B cell (primary cell): ENCODE measurements at regions not wholly inside any gene's neighbourhood (a gene's known extent, or its start where the extent isn't known, plus 50 kb on each side); places are given as distances from the start of the nearest gene placed in this dataset.

Experiments
- ATAC-seq: fragments of 200-7000 bp; cut with Tn5 transposase; one replicate; pipeline ENCODE4 v1.10.0; 2021; ENCODE audit warnings: low read depth, mild to moderate bottlenecking, moderate number of reproducible peaks, moderate library complexity
- CTCF ChIA-PET: fragments of 350-600 bp; sonication (Branson Sonifier 250); formaldehyde crosslinking; loops from one replicate; lab custom pipeline; 2021; ENCODE audit warnings: antibody characterized with exemption, inconsistent platforms; lab: Charles Lee
- POLR2A ChIA-PET: fragments of 350-600 bp; sonication (Branson Sonifier 250); formaldehyde crosslinking; loops from one replicate; lab custom pipeline; 2021; ENCODE audit warnings: antibody characterized with exemption; lab: Charles Lee
- DNase-seq: peaks from one replicate; pipeline ENCODE4 v3.0.0; 2013
- H2AFZ ChIP-seq: 2 replicates; pipeline ENCODE4 v1.6.1; 2012; ENCODE audit warnings: mild to moderate bottlenecking, low read depth, low read length; ENCODE audit not compliant: insufficient read depth, poor library complexity, severe bottlenecking
- H3K27ac ChIP-seq, 2 donors: 1 replicate in 1 of 2; 2 replicates in 1 of 2; pipeline ENCODE4 v1.5.1; 2012 to 2013; ENCODE audit warnings: low read length in 2 of 2, mild to moderate bottlenecking in 2 of 2, moderate library complexity in 1 of 2
- H3K27me3 ChIP-seq, 4 experiments: fragments of 200-600 bp in 1 of 4; sonication (generic) in 1 of 4; replicated peaks in 1 of 4; 1 replicate in 2 of 4; 2 replicates in 2 of 4; pipeline versions ENCODE4 v1.6.1 to v1.7.0; 2013 to 2016; ENCODE audit warnings: low read length in 3 of 4, mild to moderate bottlenecking in 2 of 4, mixed read lengths in 1 of 4, moderate library complexity in 1 of 4; ENCODE audit not compliant: insufficient read depth in 4 of 4, control insufficient read depth in 3 of 4; ENCODE audit errors: control extremely low read depth in 1 of 4
- H3K36me3 ChIP-seq, 2 experiments: replicated peaks in 1 of 2; 1 replicate in 1 of 2; 2 replicates in 1 of 2; pipeline versions ENCODE4 v1.6.1 to v1.7.1; 2013; ENCODE audit warnings: low read length in 1 of 2; ENCODE audit not compliant: insufficient read depth in 2 of 2, control insufficient read depth in 1 of 2; ENCODE audit errors: control extremely low read depth in 1 of 2, extremely low read depth in 1 of 2
- H3K4me1 ChIP-seq, 2 donors: fragments of 200-600 bp in 1 of 2; sonication (generic) in 1 of 2; 1 replicate in 1 of 2; 2 replicates in 1 of 2; pipeline versions ENCODE4 v1.5.1 to v1.6.1; 2013 to 2017; ENCODE audit warnings: low read length in 2 of 2; ENCODE audit not compliant: control insufficient read depth in 2 of 2, insufficient read depth in 2 of 2
- H3K4me2 ChIP-seq: replicated peaks from 2 replicates; pipeline ENCODE3; 2012; ENCODE audit warnings: mild to moderate bottlenecking, low read depth, low read length; ENCODE audit not compliant: poor library complexity, severe bottlenecking
- H3K4me3 ChIP-seq, 5 experiments: fragments of 200-600 bp in 1 of 5; sonication (generic) in 1 of 5; 1 replicate in 3 of 5; 2 replicates in 2 of 5; pipeline versions ENCODE4 v1.5.1 to v1.7.0; 2011 to 2016; ENCODE audit warnings: low read length in 4 of 5, mild to moderate bottlenecking in 4 of 5, low read depth in 2 of 5, control low read depth in 1 of 5, moderate library complexity in 1 of 5; ENCODE audit not compliant: insufficient read depth in 1 of 5; ENCODE audit errors: control extremely low read depth in 1 of 5, extremely low read depth in 1 of 5
- H3K79me2 ChIP-seq: fragments of 200-600 bp; sonication (generic); one replicate; pipeline ENCODE4 v1.6.0; 2016; ENCODE audit warnings: low read length; ENCODE audit not compliant: control insufficient read depth, insufficient read depth
- H3K9ac ChIP-seq: fragments of 200-600 bp; sonication (generic); 2 replicates; pipeline ENCODE4 v1.6.1; 2017; ENCODE audit warnings: mild to moderate bottlenecking, low read length, moderate library complexity
- H3K9me3 ChIP-seq, 3 donors: one replicate each; pipeline versions ENCODE4 v1.6.1 to v1.7.1; 2013; ENCODE audit warnings: low read length in 2 of 3; ENCODE audit not compliant: control insufficient read depth in 2 of 3, insufficient read depth in 1 of 3; ENCODE audit errors: control extremely low read depth in 1 of 3
- H4K20me1 ChIP-seq: 2 replicates; pipeline ENCODE4 v1.6.0; 2012; ENCODE audit warnings: mild to moderate bottlenecking, low read length; ENCODE audit not compliant: insufficient read depth, control insufficient read depth, poor library complexity, severe bottlenecking
- H3K27ac Mint-ChIP-seq: one replicate; pipeline ENCODE4 v1.8.0; 2021; ENCODE audit warnings: mixed read lengths
- H3K27me3 Mint-ChIP-seq: one replicate; pipeline ENCODE4 v1.8.0; 2021; ENCODE audit warnings: mixed read lengths
- H3K4me1 Mint-ChIP-seq: one replicate; pipeline ENCODE4 v1.8.0; 2021; ENCODE audit warnings: mixed read lengths
- H3K4me3 Mint-ChIP-seq: one replicate; pipeline ENCODE4 v1.8.0; 2021; ENCODE audit warnings: mixed read lengths
- H3K9me3 Mint-ChIP-seq: one replicate; pipeline ENCODE4 v1.8.0; 2022; ENCODE audit warnings: mixed read lengths; ENCODE audit not compliant: insufficient read depth
- EZH2 ChIP-seq: IDR thresholded peaks from 2 replicates; pipeline ENCODE4 v1.6.1; 2012; ENCODE audit warnings: borderline replicate concordance, low read depth, mild to moderate bottlenecking, moderate library complexity, low read length; ENCODE audit not compliant: insufficient read depth, poor library complexity, severe bottlenecking
- WGBS: methylation state at CpG from one replicate; pipeline ENCODE4 v1.1.5; 2013; ENCODE audit warnings: missing lambda C conversion rate; ENCODE audit not compliant: insufficient coverage; 5-methylcytosine and 5-hydroxymethylcytosine counted together
- intact Hi-C: fragments of 100-400 bp; cut with micrococcal nuclease; formaldehyde crosslinking; loops from one replicate; pipeline ENCODE4 v1.10.0; 2022
- TF ChIP-seq, protein P1 (sequence below): fragments of 200-600 bp; IDR thresholded peaks from one replicate; pipeline ENCODE4 v1.8.0; 2022; ENCODE audit warnings: antibody characterized with exemption, mild to moderate bottlenecking

DNA sequence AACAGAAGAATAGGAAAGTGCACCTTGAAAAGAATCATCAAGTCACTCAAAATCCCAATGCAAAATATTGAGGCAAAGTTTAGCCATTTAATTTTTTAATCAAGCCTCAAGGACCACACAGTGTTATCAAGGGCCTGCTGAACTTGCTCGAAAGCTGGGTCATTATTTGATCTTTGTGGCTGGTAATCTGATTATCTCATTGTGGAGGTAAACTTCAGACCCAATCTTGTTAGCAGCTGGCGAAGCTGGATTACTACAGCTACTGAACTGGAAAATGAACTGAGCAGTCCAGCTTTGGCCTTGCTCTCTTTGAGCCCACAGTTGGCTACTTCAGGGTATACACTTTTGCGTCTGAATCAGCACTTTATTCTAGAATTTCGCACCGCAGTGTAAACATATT lies 94.4 kb downstream of the BARHL2 start:
- no peaks in the 10 kb centered on the region for H3K9me3 ChIP-seq
- no peak overlapping the region for H3K27ac Mint-ChIP-seq
- no peaks in the 10 kb centered on the region for H4K20me1 ChIP-seq
- H3K4me3 ChIP-seq, result no peak overlapping the region
- no peaks in the 10 kb centered on the region for H3K4me1 Mint-ChIP-seq
- H3K79me2 ChIP-seq, result no peaks in the 10 kb centered on the region
- POLR2A ChIA-PET, result no interaction called here
- 95% methylated on average over 4 of the region's 5 CpGs for WGBS
- H3K27me3 ChIP-seq, result no peaks in the 10 kb centered on the region
- ATAC-seq (no peak), DNase-seq (no peak)
- no peak overlapping the region for H3K27ac ChIP-seq
- no peaks in the 10 kb centered on the region for H3K27me3 Mint-ChIP-seq
- intact Hi-C loops, result no loop called here
- H3K4me2 ChIP-seq, result no peak overlapping the region
- no peak overlapping the region for H3K4me3 Mint-ChIP-seq
- CTCF ChIA-PET, result interaction anchor here (1.2 kb wide), 1 partner anchor 543 kb away, joined by 3 read pairs; no protein-coding TSS in a partner anchor
- no peaks in the 10 kb centered on the region for H3K36me3 ChIP-seq
- H3K9ac ChIP-seq, result no peak overlapping the region
- TF ChIP-seq, protein P1, sequence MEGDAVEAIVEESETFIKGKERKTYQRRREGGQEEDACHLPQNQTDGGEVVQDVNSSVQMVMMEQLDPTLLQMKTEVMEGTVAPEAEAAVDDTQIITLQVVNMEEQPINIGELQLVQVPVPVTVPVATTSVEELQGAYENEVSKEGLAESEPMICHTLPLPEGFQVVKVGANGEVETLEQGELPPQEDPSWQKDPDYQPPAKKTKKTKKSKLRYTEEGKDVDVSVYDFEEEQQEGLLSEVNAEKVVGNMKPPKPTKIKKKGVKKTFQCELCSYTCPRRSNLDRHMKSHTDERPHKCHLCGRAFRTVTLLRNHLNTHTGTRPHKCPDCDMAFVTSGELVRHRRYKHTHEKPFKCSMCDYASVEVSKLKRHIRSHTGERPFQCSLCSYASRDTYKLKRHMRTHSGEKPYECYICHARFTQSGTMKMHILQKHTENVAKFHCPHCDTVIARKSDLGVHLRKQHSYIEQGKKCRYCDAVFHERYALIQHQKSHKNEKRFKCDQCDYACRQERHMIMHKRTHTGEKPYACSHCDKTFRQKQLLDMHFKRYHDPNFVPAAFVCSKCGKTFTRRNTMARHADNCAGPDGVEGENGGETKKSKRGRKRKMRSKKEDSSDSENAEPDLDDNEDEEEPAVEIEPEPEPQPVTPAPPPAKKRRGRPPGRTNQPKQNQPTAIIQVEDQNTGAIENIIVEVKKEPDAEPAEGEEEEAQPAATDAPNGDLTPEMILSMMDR, result no peak
- no peak for TF ChIP-seq EZH2
- no peaks in the 10 kb centered on the region for H3K9me3 Mint-ChIP-seq
- H2AFZ ChIP-seq, result no peak overlapping the region
- no peaks in the 10 kb centered on the region for H3K4me1 ChIP-seq

DNA sequence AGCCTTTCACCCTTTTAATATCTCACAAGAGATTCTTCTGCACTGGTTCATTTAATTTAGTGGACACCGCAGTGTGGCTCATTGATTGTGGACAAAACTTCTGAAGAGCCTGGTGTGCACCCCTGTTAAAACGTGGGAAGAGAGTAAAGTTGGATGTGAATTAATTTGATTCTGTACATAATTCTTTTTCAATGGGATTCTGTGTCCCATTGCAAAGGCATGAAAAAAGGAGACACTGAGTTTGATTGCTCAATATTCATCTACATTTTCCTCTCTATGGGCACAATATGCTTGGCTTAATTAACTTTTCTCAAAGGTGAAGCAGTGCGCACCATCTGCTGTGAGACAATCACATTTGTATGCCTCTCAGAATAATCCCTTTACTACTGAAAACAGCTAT lies 95.1 kb downstream of the BARHL2 start:
- no peaks in the 10 kb centered on the region for H3K4me1 Mint-ChIP-seq
- Histone ChIP-seq H3K4me2 (no peak overlapping the region), H3K36me3 (no peaks in the 10 kb centered on the region), H3K27me3 (no peaks in the 10 kb centered on the region), H3K9me3 (no peaks in the 10 kb centered on the region), H3K9ac (no peak overlapping the region), H3K79me2 (no peaks in the 10 kb centered on the region), H3K27ac (no peak overlapping the region), H4K20me1 (no peaks in the 10 kb centered on the region), H2AFZ (no peak overlapping the region), H3K4me1 (no peaks in the 10 kb centered on the region), H3K4me3 (no peak overlapping the region)
- ChIA-PET CTCF (no interaction called here), POLR2A (no interaction called here)
- ATAC-seq, result no peak
- no peak for DNase-seq
- H3K27ac Mint-ChIP-seq, result no peak overlapping the region
- intact Hi-C loops, result no loop called here
- H3K4me3 Mint-ChIP-seq, result no peak overlapping the region
- H3K27me3 Mint-ChIP-seq, result no peaks in the 10 kb centered on the region
- no peaks in the 10 kb centered on the region for H3K9me3 Mint-ChIP-seq
- TF ChIP-seq EZH2, result no peak
- TF ChIP-seq, protein P1, result no peak
- 90% methylated on average over 3 of the region's 3 CpGs for WGBS
